Neutrophil (primary cell): ENCODE measurements at regions not wholly inside any gene's neighbourhood (a gene's known extent, or its start where the extent isn't known, plus 50 kb on each side); places are given as distances from the start of the nearest gene placed in this dataset.

Experiments used
- H3K27ac ChIP-seq: fragments of 200-600 bp; sonication (generic); 2 replicates; pipeline ENCODE4 v1.5.1; 2016; ENCODE audit warnings: mild to moderate bottlenecking, moderate library complexity
- H3K27me3 ChIP-seq: fragments of 200-600 bp; sonication (generic); 2 replicates; pipeline ENCODE4 v1.6.0; 2016; ENCODE audit warnings: mild to moderate bottlenecking
- H3K36me3 ChIP-seq: fragments of 200-600 bp; sonication (generic); 2 replicates; pipeline ENCODE4 v1.5.1; 2017
- H3K4me1 ChIP-seq, 2 experiments: fragments of 200-600 bp in 1 of 2; sonication (generic) in 1 of 2; 1 replicate in 1 of 2; 2 replicates in 1 of 2; pipeline versions ENCODE4 v1.5.1 to v1.6.1; 2013 to 2016; ENCODE audit warnings: low read depth in 1 of 2, low read length in 1 of 2, mild to moderate bottlenecking in 1 of 2, moderate library complexity in 1 of 2; ENCODE audit not compliant: control insufficient read depth in 1 of 2, insufficient read depth in 1 of 2
- H3K4me3 ChIP-seq, 2 experiments: fragments of 200-600 bp in 1 of 2; sonication (generic) in 1 of 2; 1 replicate in 1 of 2; 2 replicates in 1 of 2; pipeline ENCODE4 v1.5.1; 2013 to 2016; ENCODE audit warnings: low read depth in 1 of 2, low read length in 1 of 2, mild to moderate bottlenecking in 1 of 2, moderate library complexity in 1 of 2
- H3K9me3 ChIP-seq: fragments of 200-600 bp; sonication (generic); 2 replicates; pipeline ENCODE4 v1.5.1; 2016
- TF ChIP-seq, protein P1 (sequence below): fragments of 200-600 bp; sonication (generic); IDR thresholded peaks from 2 replicates; pipeline ENCODE4 v1.5.1; 2016; ENCODE audit warnings: antibody characterized with exemption

DNA sequence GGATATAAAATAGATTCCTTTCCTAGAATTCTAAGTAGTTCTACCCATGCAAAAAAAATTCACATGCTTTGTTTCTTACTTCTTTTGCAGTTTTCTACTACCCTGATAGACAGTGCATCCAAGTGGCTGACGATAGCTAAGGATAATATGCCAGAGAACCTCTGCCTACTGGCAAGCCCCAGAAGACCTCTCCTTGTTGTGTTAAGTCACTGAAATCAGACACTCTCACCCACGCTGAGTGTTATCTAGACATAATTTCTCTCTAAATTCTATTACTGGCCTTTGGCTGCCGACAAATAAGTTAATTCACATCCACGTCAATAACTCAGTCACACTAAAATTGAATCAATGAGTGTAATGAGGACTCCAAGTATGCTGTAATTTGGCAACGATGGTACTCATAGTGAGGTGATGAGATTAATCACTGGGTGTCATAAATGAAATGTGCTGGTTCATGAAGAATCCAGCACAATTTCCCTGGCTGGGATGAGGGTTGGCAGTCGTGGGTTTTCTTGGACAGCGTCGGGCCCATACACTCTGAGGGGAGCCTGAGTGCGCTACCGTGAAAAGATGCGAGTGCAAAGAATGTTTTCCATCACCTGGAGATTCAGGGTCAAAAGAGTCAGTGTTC, 354.8 kb upstream of the TMEM132C start:
- TF ChIP-seq, protein P1, sequence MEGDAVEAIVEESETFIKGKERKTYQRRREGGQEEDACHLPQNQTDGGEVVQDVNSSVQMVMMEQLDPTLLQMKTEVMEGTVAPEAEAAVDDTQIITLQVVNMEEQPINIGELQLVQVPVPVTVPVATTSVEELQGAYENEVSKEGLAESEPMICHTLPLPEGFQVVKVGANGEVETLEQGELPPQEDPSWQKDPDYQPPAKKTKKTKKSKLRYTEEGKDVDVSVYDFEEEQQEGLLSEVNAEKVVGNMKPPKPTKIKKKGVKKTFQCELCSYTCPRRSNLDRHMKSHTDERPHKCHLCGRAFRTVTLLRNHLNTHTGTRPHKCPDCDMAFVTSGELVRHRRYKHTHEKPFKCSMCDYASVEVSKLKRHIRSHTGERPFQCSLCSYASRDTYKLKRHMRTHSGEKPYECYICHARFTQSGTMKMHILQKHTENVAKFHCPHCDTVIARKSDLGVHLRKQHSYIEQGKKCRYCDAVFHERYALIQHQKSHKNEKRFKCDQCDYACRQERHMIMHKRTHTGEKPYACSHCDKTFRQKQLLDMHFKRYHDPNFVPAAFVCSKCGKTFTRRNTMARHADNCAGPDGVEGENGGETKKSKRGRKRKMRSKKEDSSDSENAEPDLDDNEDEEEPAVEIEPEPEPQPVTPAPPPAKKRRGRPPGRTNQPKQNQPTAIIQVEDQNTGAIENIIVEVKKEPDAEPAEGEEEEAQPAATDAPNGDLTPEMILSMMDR = no peak
- Histone ChIP-seq H3K27me3 (no peaks in the 10 kb centered on the region), H3K9me3 (no peaks in the 10 kb centered on the region), H3K27ac (no peak overlapping the region), H3K4me3 (no peak overlapping the region), H3K36me3 (no peaks in the 10 kb centered on the region), H3K4me1 (no peaks in the 10 kb centered on the region)

DNA sequence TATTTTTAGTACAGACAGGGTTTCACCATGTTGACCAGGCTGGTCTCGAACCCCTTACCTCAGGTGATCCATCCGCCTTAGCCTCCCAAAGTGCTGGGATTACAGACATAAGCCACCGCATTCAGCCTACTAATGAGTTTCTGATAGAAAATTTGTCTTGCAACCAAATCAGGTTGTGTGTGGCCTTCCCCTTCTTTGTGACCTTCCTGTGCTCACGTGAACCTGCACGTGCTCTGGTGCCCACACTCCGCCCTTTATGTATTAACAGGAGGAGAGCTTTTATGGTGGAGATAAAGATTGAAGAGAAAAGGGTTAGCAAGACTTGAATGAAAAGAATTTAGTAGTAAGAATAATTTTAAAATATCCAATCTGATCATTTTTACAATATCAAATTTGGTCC, 343.5 kb upstream of the TMEM132C start:
- H3K36me3 ChIP-seq = no peaks in the 10 kb centered on the region
- H3K27me3 ChIP-seq = no peaks in the 10 kb centered on the region
- H3K9me3 ChIP-seq = no peaks in the 10 kb centered on the region
- H3K27ac ChIP-seq = no peak overlapping the region
- TF ChIP-seq, protein P1 = no peak
- no peaks in the 10 kb centered on the region for H3K4me1 ChIP-seq
- H3K4me3 ChIP-seq = no peak overlapping the region

DNA sequence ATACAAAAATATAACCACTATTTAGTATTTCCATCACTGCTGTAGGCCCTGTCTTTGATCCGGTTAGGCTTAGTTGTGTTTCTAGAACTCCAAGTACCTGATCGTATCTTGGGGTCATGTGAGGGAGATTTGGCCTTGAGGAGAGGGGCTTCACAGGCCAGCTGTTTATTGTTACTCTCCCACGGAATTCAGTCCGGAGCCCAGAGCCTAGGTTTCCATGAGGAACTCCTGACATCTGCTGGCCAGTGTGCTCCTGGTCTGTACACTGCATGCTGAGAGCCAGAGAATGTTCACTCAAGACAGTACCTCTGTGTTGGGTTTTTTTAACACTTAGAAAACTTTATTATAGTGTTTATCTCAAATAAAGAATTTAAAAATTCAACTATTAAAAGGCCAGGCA, 341.0 kb upstream of the TMEM132C start:
- no peaks in the 10 kb centered on the region for H3K9me3 ChIP-seq
- H3K4me3 ChIP-seq = no peak overlapping the region
- no peaks in the 10 kb centered on the region for H3K36me3 ChIP-seq
- H3K27me3 ChIP-seq = no peaks in the 10 kb centered on the region
- TF ChIP-seq, protein P1 = no peak
- H3K4me1 ChIP-seq = no peaks in the 10 kb centered on the region
- H3K27ac ChIP-seq = no peak overlapping the region

DNA sequence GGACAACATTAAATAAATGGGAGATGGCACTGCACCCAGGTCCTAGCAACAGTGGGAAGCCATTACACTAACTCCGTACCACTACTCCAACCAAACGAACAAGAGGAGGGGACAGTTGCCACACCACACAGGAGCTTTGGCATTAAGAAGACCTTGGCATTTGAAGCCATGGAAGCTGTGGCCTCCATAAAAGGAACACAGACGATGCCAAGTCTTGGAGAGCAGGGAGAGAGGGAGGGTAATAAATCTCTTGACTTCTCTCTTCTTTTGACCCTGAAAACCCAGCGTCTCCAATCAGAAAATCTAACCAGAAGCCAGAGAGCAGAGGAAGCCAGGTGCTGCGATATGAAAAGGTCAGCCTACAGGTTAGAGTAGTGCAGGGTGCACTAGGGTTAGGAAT, 338.8 kb upstream of the TMEM132C start:
- TF ChIP-seq, protein P1 = no peak
- H3K27ac ChIP-seq = no peak overlapping the region
- no peaks in the 10 kb centered on the region for H3K36me3 ChIP-seq
- H3K4me1 ChIP-seq = no peaks in the 10 kb centered on the region
- H3K9me3 ChIP-seq = no peaks in the 10 kb centered on the region
- H3K27me3 ChIP-seq = no peaks in the 10 kb centered on the region
- no peak overlapping the region for H3K4me3 ChIP-seq

DNA sequence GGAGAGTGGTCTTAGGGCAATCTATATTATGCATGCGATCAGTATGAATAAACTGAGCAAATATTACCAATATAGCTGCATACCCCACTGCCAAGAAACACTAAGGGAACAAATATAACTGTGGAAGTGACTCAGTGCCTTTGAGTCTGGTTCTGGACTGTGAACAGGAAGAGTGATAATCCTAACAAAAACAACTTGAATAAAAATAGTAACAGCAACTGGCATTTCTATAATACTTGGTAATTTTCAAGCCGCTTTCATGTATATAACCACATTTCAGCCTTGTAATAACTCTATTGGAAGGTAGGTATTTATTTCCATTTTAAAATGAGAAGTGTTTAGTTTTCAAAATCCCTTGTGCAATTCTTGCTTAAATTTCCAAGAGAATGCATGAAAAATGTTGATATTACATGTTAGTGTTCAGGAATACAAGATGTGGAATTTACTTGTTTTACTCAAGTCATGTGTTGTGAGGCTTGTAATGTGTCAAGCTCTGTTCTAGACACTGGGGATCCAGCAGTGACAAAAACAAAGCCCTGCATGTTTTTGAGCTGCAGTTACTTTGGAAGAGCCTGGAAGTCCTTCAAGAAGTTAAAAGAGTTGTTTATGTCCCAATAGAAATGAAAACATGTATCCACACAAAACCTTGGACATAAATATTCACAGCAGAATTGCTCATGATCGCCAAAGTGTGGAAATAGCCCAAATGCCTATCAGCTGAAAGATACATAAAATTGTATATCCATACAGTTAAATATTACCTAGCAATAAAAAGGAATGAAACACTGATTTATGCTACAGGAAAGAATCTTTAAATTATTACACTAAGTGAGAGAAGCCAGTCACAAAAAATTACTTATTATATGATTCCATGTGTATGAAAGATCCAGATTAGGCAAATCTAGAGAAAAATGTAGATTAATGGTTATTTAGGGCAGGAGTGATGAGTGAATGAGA, 338.1 kb upstream of the TMEM132C start:
- TF ChIP-seq, protein P1 = no peak
- Histone ChIP-seq H3K9me3 (no peaks in the 10 kb centered on the region), H3K27me3 (no peaks in the 10 kb centered on the region), H3K27ac (no peak overlapping the region), H3K36me3 (no peaks in the 10 kb centered on the region), H3K4me1 (no peaks in the 10 kb centered on the region), H3K4me3 (no peak overlapping the region)
